ENCODE measurements at regions not wholly inside any gene's neighbourhood (a gene's known extent, or its start where the extent isn't known, plus 50 kb on each side); places are given as distances from the start of the nearest gene placed in this dataset.
"Not testable (repeated sequence)": the region's sequence is repeated elsewhere in the genome, so short reads cannot be mapped to it uniquely, and the experiment has no call there.

GRCh38 chr11:101705972-101706371 lies 122.2 kb upstream of the TRPC6 start:
- 63 to 69% methylated on average over 1 of the region's 1 CpG for WGBS, 2 donors
- H3K9me3 ChIP-seq, result peaks cover 0 to 2% (median 0%) of the 10 kb centered on the region in 11 donors
- TF ChIP-seq CTCF (IDR thresholded peaks at IDR 0.05), result no peak

GRCh38 chr11:101694869-101695268 lies 111.1 kb upstream of the TRPC6 start:
- peaks cover 0 to 19% (median 0%) of the 10 kb centered on the region in 11 donors for H3K9me3 ChIP-seq
- ATAC-seq; H3K27ac ChIP-seq; H3K27me3 ChIP-seq; intact Hi-C loops (cut with DNase I); H3K4me3 ChIP-seq; H3K4me1 ChIP-seq; DNase-seq; H3K36me3 ChIP-seq: not testable (repeated sequence)
- no CpG with 5 or more reads among the region's 3 CpGs for WGBS, 2 donors

More at GRCh38 chr11:101705972-101706371, 122.2 kb upstream of the TRPC6 start:
- Histone ChIP-seq H3K4me1 (no peaks in the 10 kb centered on the region), H3K27me3 (no peaks in the 10 kb centered on the region), H3K36me3 (no peaks in the 10 kb centered on the region), H3K27ac (no peak overlapping the region), H3K4me3 (no peak overlapping the region)
- DNase-seq (no peak), ATAC-seq (no peak)
- intact Hi-C loops (cut with DNase I), result no loop called here

- no peaks in the 10 kb centered on the region for H3K4me1 ChIP-seq
- no peak for TF ChIP-seq CTCF (IDR thresholded peaks at IDR 0.05)
- ATAC-seq, result no peak
- H3K9me3 ChIP-seq, result peaks cover 0 to 20% (median 0%) of the 10 kb centered on the region in 11 donors
- intact Hi-C loops (cut with DNase I), result no loop called here
- no peaks in the 10 kb centered on the region for H3K36me3 ChIP-seq
- DNase-seq, result no peak
- H3K27ac ChIP-seq, result no peak overlapping the region
- H3K27me3 ChIP-seq, result no peaks in the 10 kb centered on the region
- WGBS, 2 donors, result 52 to 71% methylated on average over 1 of the region's 1 CpG
- no peak overlapping the region for H3K4me3 ChIP-seq
Measured at GRCh38 chr11:101692980-101693379, 109.2 kb upstream of the TRPC6 start.

GRCh38 chr11:101686514-101686913 lies 102.7 kb upstream of the TRPC6 start:
- Histone ChIP-seq H3K27me3 (no peaks in the 10 kb centered on the region), H3K36me3 (no peaks in the 10 kb centered on the region), H3K4me1 (no peaks in the 10 kb centered on the region), H3K9me3 (peaks cover 0 to 23% (median 0%) of the 10 kb centered on the region in 11 donors), H3K4me3 (no peak overlapping the region), H3K27ac (no peak overlapping the region)
- intact Hi-C loops (cut with DNase I), result no loop called here
- 27 to 52% methylated on average over 2 of the region's 2 CpGs for WGBS, 2 donors
- no peak for ATAC-seq
- no peak for TF ChIP-seq CTCF (IDR thresholded peaks at IDR 0.05)
- DNase-seq, result no peak

GRCh38 chr11:101668236-101668635 lies 84.4 kb upstream of the TRPC6 start:
- ATAC-seq (no peak), DNase-seq (no peak)
- WGBS, 2 donors, result 81 to 85% methylated on average over 2 of the region's 2 CpGs
- H3K4me3 ChIP-seq, result no peak overlapping the region
- no peaks in the 10 kb centered on the region for H3K4me1 ChIP-seq
- no peak overlapping the region for H3K27ac ChIP-seq
- intact Hi-C loops (cut with DNase I), result no loop called here
- H3K9me3 ChIP-seq, result peaks cover 0 to 7% (median 0%) of the 10 kb centered on the region in 11 donors
- TF ChIP-seq CTCF (IDR thresholded peaks at IDR 0.05), result no peak
- H3K36me3 ChIP-seq, result no peaks in the 10 kb centered on the region
- no peaks in the 10 kb centered on the region for H3K27me3 ChIP-seq
